Panc1 (cell line): ENCODE measurements at regions not wholly inside any gene's neighbourhood (a gene's known extent, or its start where the extent isn't known, plus 50 kb on each side); places are given as distances from the start of the nearest gene placed in this dataset.

Experiments used
- ATAC-seq: fragments of 200-7000 bp; cut with Tn5 transposase; 2 replicates; pipeline ENCODE4 v1.9.1; 2020; ENCODE audit warnings: mild to moderate bottlenecking, moderate library complexity
- BruUV-seq: library from RNA; stranded (reverse); fragments of 400-500 nt; replicated peaks from 2 replicates; lab custom pipeline; 2021; lab: Mats Ljungman, UMichigan
- CTCF ChIA-PET: fragments of 300-600 bp; sonication (Branson Sonifier 250); formaldehyde crosslinking; loops from one replicate; lab custom pipeline; 2022; ENCODE audit warnings: antibody characterized with exemption; lab: Charles Lee
- POLR2A ChIA-PET: fragments of 300-600 bp; sonication (Branson Sonifier 250); formaldehyde crosslinking; loops from one replicate; lab custom pipeline; 2022; ENCODE audit warnings: antibody characterized with exemption; lab: Charles Lee
- DNase-seq: peaks from one replicate; pipeline ENCODE4 v3.0.0-alpha.2; 2010; ENCODE audit warnings: low read depth, low spot score
- H3K27ac ChIP-seq: 2 replicates; pipeline ENCODE4 v1.5.1; 2011; ENCODE audit warnings: mild to moderate bottlenecking, low read length, inconsistent platforms
- H3K27me3 ChIP-seq: fragments of 200-500 bp; sonication (Bioruptor generic); 2 replicates; pipeline ENCODE4 v1.6.0; 2014; ENCODE audit warnings: low read length, inconsistent platforms; ENCODE audit not compliant: control insufficient read depth, insufficient read depth
- H3K36me3 ChIP-seq: fragments of 200-500 bp; sonication (Bioruptor generic); 2 replicates; pipeline ENCODE4 v1.5.1; 2014; ENCODE audit warnings: inconsistent platforms, mild to moderate bottlenecking, low read length, moderate library complexity; ENCODE audit not compliant: control insufficient read depth, insufficient read depth
- H3K4me1 ChIP-seq: 2 replicates; pipeline ENCODE4 v1.5.1; 2011; ENCODE audit warnings: inconsistent platforms, mild to moderate bottlenecking, low read length, moderate library complexity; ENCODE audit not compliant: control insufficient read depth, insufficient read depth
- H3K4me3 ChIP-seq, 2 experiments: 2 replicates each; pipeline ENCODE4 v1.5.1; 2011 to 2012; ENCODE audit warnings: low read depth in 2 of 2, low read length in 2 of 2, mild to moderate bottlenecking in 2 of 2, inconsistent platforms in 1 of 2, moderate library complexity in 1 of 2
- H3K9me3 ChIP-seq: fragments of 200-500 bp; sonication (Bioruptor generic); 2 replicates; pipeline ENCODE4 v1.5.1; 2014; ENCODE audit warnings: low read depth, mild to moderate bottlenecking, inconsistent platforms, low read length, moderate library complexity; ENCODE audit not compliant: control insufficient read depth, insufficient read depth
- CTCF ChIP-seq: fragments of 450-650 bp; IDR thresholded peaks from 2 replicates; pipeline ENCODE4 v1.5.1; 2017; ENCODE audit warnings: mild to moderate bottlenecking
- POLR2AphosphoS5 ChIP-seq: IDR thresholded peaks from 2 replicates; pipeline ENCODE4 v1.6.1; 2012; ENCODE audit warnings: mild to moderate bottlenecking, low read depth, low read length, moderate library complexity
- REST ChIP-seq, 2 experiments: IDR thresholded peaks; 2 replicates each; pipeline ENCODE4 v1.6.1; 2011 to 2012; ENCODE audit warnings: low read depth in 2 of 2, control low read depth in 1 of 2, low read length in 1 of 2, mild to moderate bottlenecking in 1 of 2, moderate library complexity in 1 of 2; ENCODE audit not compliant: insufficient read depth in 1 of 2
- SIN3A ChIP-seq: IDR thresholded peaks from 2 replicates; pipeline ENCODE4 v1.6.1; 2012; ENCODE audit warnings: low read depth, mild to moderate bottlenecking, low read length, moderate library complexity, borderline replicate concordance; ENCODE audit not compliant: insufficient read depth
- TCF7L2 ChIP-seq: IDR thresholded peaks from 2 replicates; pipeline ENCODE4 v1.6.1; 2011; ENCODE audit warnings: mild to moderate bottlenecking, low read depth, low read length, inconsistent platforms
- in situ Hi-C: cut with HindIII; loops from 2 replicates; pipeline ENCODE4 v1.10.0; 2016; ENCODE audit warnings: low sequenced_read_pairs, low pct_unique_long_range_greater_than_20kb
- intact Hi-C: fragments of 100-400 bp; cut with micrococcal nuclease; formaldehyde crosslinking; loops from one replicate; pipeline ENCODE4 v1.10.0; 2022; ENCODE audit not compliant: unreplicated experiment

GRCh38 chr2:33859811-33860461 is 260.8 kb upstream of the FAM98A start:
- no peak for ATAC-seq
- intact Hi-C loops = no loop called here
- CTCF ChIA-PET = interaction anchor here (0.6 kb wide), 1 partner anchor 22 kb away, joined by 3 read pairs; no protein-coding TSS in a partner anchor

GRCh38 chr2:33859176-33859575 is 260.1 kb upstream of the FAM98A start:
- intact Hi-C loops = no loop called here
- BruUV-seq = no TSS peak
- no peak for ATAC-seq
- ChIA-PET CTCF (no interaction called here), POLR2A (no interaction called here)
- Histone ChIP-seq H3K4me1 (no peaks in the 10 kb centered on the region; the same call in 1 of the 2 replicates), H3K9me3 (no peaks in the 10 kb centered on the region), H3K36me3 (no peaks in the 10 kb centered on the region), H3K4me3 (no peak overlapping the region), H3K27me3 (no peaks in the 10 kb centered on the region), H3K27ac (no peak overlapping the region)
- DNase-seq = no peak
- TF ChIP-seq CTCF = no peak
- no peak for TF ChIP-seq REST (IDR thresholded peaks at IDR 0.05; ENCODE audit: insufficient read depth in 1 of 2, low read depth in 2 of 2, low read length in 1 of 2)
- no peak for TF ChIP-seq POLR2AphosphoS5
- TF ChIP-seq TCF7L2 = no peak
- no peak for TF ChIP-seq SIN3A
- in situ Hi-C loops = no loop called here

More at GRCh38 chr2:33859811-33860461, 260.8 kb upstream of the FAM98A start:
- no peak for DNase-seq
- Histone ChIP-seq H3K36me3 (no peaks in the 10 kb centered on the region), H3K4me1 (no peaks in the 10 kb centered on the region; the same call in 1 of the 2 replicates), H3K9me3 (no peaks in the 10 kb centered on the region), H3K4me3 (no peak overlapping the region), H3K27me3 (no peaks in the 10 kb centered on the region), H3K27ac (no peak overlapping the region)
- TF ChIP-seq CTCF = no peak
- no peak for TF ChIP-seq SIN3A
- no peak for TF ChIP-seq POLR2AphosphoS5
- no peak for TF ChIP-seq REST (IDR thresholded peaks at IDR 0.05; ENCODE audit: insufficient read depth in 1 of 2, low read depth in 2 of 2, low read length in 1 of 2)
- TF ChIP-seq TCF7L2 = no peak
- BruUV-seq = no TSS peak
- in situ Hi-C loops = no loop called here
- POLR2A ChIA-PET = no interaction called here
